Amniotic epithelial cell (primary cell): ENCODE measurements at regions not wholly inside any gene's neighbourhood (a gene's known extent, or its start where the extent isn't known, plus 50 kb on each side); places are given as distances from the start of the nearest gene placed in this dataset.

ENCODE experiments used
- DNase-seq: peaks from one replicate; pipeline ENCODE4 v3.0.0-alpha.2; 2010; ENCODE audit warnings: low read depth

GRCh38 chr1:222290866-222291265 lies 257.0 kb downstream of the HHIPL2 start:
- no peak for DNase-seq

GRCh38 chr1:222288053-222288452 lies 259.9 kb downstream of the HHIPL2 start:
- peak; percentile 60 for DNase-seq

GRCh38 chr1:222286011-222286410 lies 261.9 kb downstream of the HHIPL2 start:
- DNase-seq, result no peak

GRCh38 chr1:222285526-222285925 lies 262.4 kb downstream of the HHIPL2 start:
- no peak for DNase-seq

GRCh38 chr1:222284466-222284865 lies 263.4 kb downstream of the HHIPL2 start:
- DNase-seq, result peak; percentile 14

- DNase-seq, result peak; percentile 96
Measured at GRCh38 chr1:222283147-222283768, 264.6 kb downstream of the HHIPL2 start.

GRCh38 chr1:222279591-222279990 lies 268.3 kb downstream of the HHIPL2 start:
- no peak for DNase-seq

GRCh38 chr1:222278501-222278900 lies 269.4 kb downstream of the HHIPL2 start:
- no peak for DNase-seq

GRCh38 chr1:222275729-222276465 lies 272.0 kb downstream of the HHIPL2 start:
- DNase-seq, result no peak

GRCh38 chr1:222275001-222275728 lies 272.7 kb downstream of the HHIPL2 start:
- no peak for DNase-seq

- DNase-seq, result peak; percentile 7
Measured at GRCh38 chr1:222266223-222267196, 281.4 kb downstream of the HHIPL2 start.

GRCh38 chr1:222263791-222264190 lies 284.1 kb downstream of the HHIPL2 start:
- peak; percentile 4 for DNase-seq

GRCh38 chr1:222257027-222257426 lies 290.9 kb downstream of the HHIPL2 start:
- DNase-seq, result no peak

GRCh38 chr1:222256058-222256457 lies 291.8 kb downstream of the HHIPL2 start:
- no peak for DNase-seq

- no peak for DNase-seq
Measured at GRCh38 chr1:222252788-222253187, 295.1 kb downstream of the HHIPL2 start.

GRCh38 chr1:222251847-222252246 lies 296.1 kb downstream of the HHIPL2 start:
- no peak for DNase-seq

- DNase-seq, result peak; percentile 32
Measured at GRCh38 chr1:222250376-222250775, 297.5 kb downstream of the HHIPL2 start.

- no peak for DNase-seq
Measured at GRCh38 chr1:222247811-222248310, 300.0 kb downstream of the HHIPL2 start.

- DNase-seq, result no peak
Measured at GRCh38 chr1:222247081-222247480, 300.8 kb downstream of the HHIPL2 start.

- DNase-seq, result peak; percentile 14
Measured at GRCh38 chr1:222243902-222244301, 304.0 kb downstream of the HHIPL2 start.

GRCh38 chr1:222242492-222242891 lies 305.4 kb downstream of the HHIPL2 start:
- no peak for DNase-seq

GRCh38 chr1:222241410-222241809 lies 306.5 kb downstream of the HHIPL2 start:
- no peak for DNase-seq
